Neural cell (in vitro differentiated cells): ENCODE measurements at regions not wholly inside any gene's neighbourhood (a gene's known extent, or its start where the extent isn't known, plus 50 kb on each side); places are given as distances from the start of the nearest gene placed in this dataset.

Source experiments
- CTCF ChIP-seq: fragments of 450-650 bp; IDR thresholded peaks from 2 replicates; pipeline ENCODE4 v1.5.1; 2014; ENCODE audit warnings: antibody characterized with exemption, mild to moderate bottlenecking, moderate library complexity; ENCODE audit not compliant: poor library complexity, severe bottlenecking
- REST ChIP-seq: IDR thresholded peaks from 2 replicates; pipeline ENCODE4 v1.6.1; 2012; ENCODE audit warnings: borderline replicate concordance

GRCh38 chr14:61609191-61609843, 86.0 kb upstream of the HIF1A start:
- TF ChIP-seq CTCF (no peak), REST (no peak)
